ENCODE measurements at regions not wholly inside any gene's neighbourhood (a gene's known extent, or its start where the extent isn't known, plus 50 kb on each side); places are given as distances from the start of the nearest gene placed in this dataset.

DNA sequence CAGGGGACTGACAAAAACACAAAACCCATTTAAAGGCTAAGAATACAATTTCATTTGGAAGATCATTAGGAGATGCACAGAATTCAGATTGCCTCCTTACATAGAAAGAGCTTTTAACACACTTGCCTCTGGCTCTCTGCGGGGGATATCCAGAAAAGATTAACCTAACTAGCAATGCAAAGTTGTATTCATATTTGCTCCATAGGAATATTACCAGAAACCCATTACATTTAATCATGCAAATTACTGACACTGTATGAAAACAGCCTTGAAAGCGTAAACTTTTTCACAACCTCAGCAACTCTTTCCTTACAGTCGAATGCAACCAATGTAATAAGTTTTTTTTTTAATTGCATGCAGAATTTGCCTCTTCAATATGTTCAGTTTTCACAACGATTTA is 1087.3 kb upstream of the PRKX start:
- no peaks in the 10 kb centered on the region for H3K36me3 ChIP-seq (ENCODE audit: insufficient read depth)
- no peaks in the 10 kb centered on the region for H3K4me1 ChIP-seq (ENCODE audit: insufficient read depth)
- no peak overlapping the region for H3K4me3 ChIP-seq (ENCODE audit: low read depth, low read length)
- H3K27ac ChIP-seq (ENCODE audit: low read depth), result no peak overlapping the region
- DNase-seq (ENCODE audit: extremely low spot score), result no peak
- 85% methylated on average over 4 of the region's 4 CpGs for WGBS

- no peak for DNase-seq (ENCODE audit: extremely low spot score)
- no peak overlapping the region for H3K4me3 ChIP-seq (ENCODE audit: low read depth, low read length)
- H3K36me3 ChIP-seq (ENCODE audit: insufficient read depth), result no peaks in the 10 kb centered on the region
- 97% methylated on average over 1 of the region's 1 CpG for WGBS
- no peaks in the 10 kb centered on the region for H3K4me1 ChIP-seq (ENCODE audit: insufficient read depth)
- H3K27ac ChIP-seq (ENCODE audit: low read depth), result no peak overlapping the region
Observed at GRCh38 chrX:4787971-4788370, 1074.5 kb upstream of the PRKX start.

GRCh38 chrX:4764888-4765287 is 1051.4 kb upstream of the PRKX start:
- no peaks in the 10 kb centered on the region for H3K36me3 ChIP-seq (ENCODE audit: insufficient read depth)
- 73% methylated on average over 2 of the region's 2 CpGs for WGBS
- H3K4me3 ChIP-seq (ENCODE audit: low read depth, low read length), result no peak overlapping the region

DNA sequence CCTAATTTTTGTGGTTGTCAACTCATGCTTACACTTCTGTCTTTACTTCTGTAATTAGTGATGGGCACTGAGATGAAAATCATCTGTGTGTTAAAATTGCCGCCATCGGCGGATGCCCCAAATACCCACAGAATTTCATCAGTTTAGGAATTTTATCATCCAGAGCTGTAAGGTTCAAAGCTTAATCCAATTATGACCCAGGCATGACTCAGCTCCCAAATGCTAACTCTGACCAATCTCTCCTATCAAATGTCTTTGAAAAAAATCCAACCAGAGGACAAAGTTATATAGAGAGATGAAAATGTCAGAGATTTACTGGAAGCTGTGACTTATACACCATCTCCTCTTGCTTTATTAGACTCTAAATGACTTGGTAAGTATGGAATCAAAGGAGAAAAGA is 1048.7 kb upstream of the PRKX start:
- H3K36me3 ChIP-seq (ENCODE audit: insufficient read depth), result no peaks in the 10 kb centered on the region
- no peak for DNase-seq (ENCODE audit: extremely low spot score)
- H3K4me1 ChIP-seq (ENCODE audit: insufficient read depth), result no peaks in the 10 kb centered on the region
- H3K4me3 ChIP-seq (ENCODE audit: low read depth, low read length), result no peak overlapping the region
- no peak overlapping the region for H3K27ac ChIP-seq (ENCODE audit: low read depth)
- WGBS, result 93% methylated on average over 3 of the region's 3 CpGs

More at GRCh38 chrX:4764888-4765287, 1051.4 kb upstream of the PRKX start:
- DNase-seq (ENCODE audit: extremely low spot score), result no peak
- H3K4me1 ChIP-seq (ENCODE audit: insufficient read depth), result no peaks in the 10 kb centered on the region
- no peak overlapping the region for H3K27ac ChIP-seq (ENCODE audit: low read depth)

GRCh38 chrX:4754878-4755604 is 1041.6 kb upstream of the PRKX start:
- Histone ChIP-seq H3K4me1 (ENCODE audit: insufficient read depth) (no peaks in the 10 kb centered on the region), H3K4me3 (ENCODE audit: low read depth, low read length) (no peak overlapping the region), H3K36me3 (ENCODE audit: insufficient read depth) (no peaks in the 10 kb centered on the region), H3K27ac (ENCODE audit: low read depth) (no peak overlapping the region)
- no peak for DNase-seq (ENCODE audit: extremely low spot score)
- 78% methylated on average over 8 of the region's 8 CpGs for WGBS

- no peaks in the 10 kb centered on the region for H3K36me3 ChIP-seq (ENCODE audit: insufficient read depth)
- no peak overlapping the region for H3K4me3 ChIP-seq (ENCODE audit: low read depth, low read length)
- no peak for DNase-seq (ENCODE audit: extremely low spot score)
- no peak overlapping the region for H3K27ac ChIP-seq (ENCODE audit: low read depth)
- H3K4me1 ChIP-seq (ENCODE audit: insufficient read depth), result no peaks in the 10 kb centered on the region
- 59% methylated on average over 5 of the region's 5 CpGs for WGBS
Observed at GRCh38 chrX:4741024-4741423, 1027.6 kb upstream of the PRKX start.

GRCh38 chrX:4735299-4735698 is 1021.9 kb upstream of the PRKX start:
- no peaks in the 10 kb centered on the region for H3K36me3 ChIP-seq (ENCODE audit: insufficient read depth)
- no peaks in the 10 kb centered on the region for H3K4me1 ChIP-seq (ENCODE audit: insufficient read depth)
- WGBS, result 95% methylated on average over 2 of the region's 2 CpGs
- no peak overlapping the region for H3K4me3 ChIP-seq (ENCODE audit: low read depth, low read length)
- H3K27ac ChIP-seq (ENCODE audit: low read depth), result no peak overlapping the region
- DNase-seq (ENCODE audit: extremely low spot score), result no peak

- 76% methylated on average over 10 of the region's 10 CpGs for WGBS
- Histone ChIP-seq H3K4me3 (ENCODE audit: low read depth, low read length) (no peak overlapping the region), H3K4me1 (ENCODE audit: insufficient read depth) (no peaks in the 10 kb centered on the region), H3K36me3 (ENCODE audit: insufficient read depth) (no peaks in the 10 kb centered on the region), H3K27ac (ENCODE audit: low read depth) (no peak overlapping the region)
- DNase-seq (ENCODE audit: extremely low spot score), result no peak
Observed at GRCh38 chrX:4710618-4711433, 997.4 kb upstream of the PRKX start.

DNA sequence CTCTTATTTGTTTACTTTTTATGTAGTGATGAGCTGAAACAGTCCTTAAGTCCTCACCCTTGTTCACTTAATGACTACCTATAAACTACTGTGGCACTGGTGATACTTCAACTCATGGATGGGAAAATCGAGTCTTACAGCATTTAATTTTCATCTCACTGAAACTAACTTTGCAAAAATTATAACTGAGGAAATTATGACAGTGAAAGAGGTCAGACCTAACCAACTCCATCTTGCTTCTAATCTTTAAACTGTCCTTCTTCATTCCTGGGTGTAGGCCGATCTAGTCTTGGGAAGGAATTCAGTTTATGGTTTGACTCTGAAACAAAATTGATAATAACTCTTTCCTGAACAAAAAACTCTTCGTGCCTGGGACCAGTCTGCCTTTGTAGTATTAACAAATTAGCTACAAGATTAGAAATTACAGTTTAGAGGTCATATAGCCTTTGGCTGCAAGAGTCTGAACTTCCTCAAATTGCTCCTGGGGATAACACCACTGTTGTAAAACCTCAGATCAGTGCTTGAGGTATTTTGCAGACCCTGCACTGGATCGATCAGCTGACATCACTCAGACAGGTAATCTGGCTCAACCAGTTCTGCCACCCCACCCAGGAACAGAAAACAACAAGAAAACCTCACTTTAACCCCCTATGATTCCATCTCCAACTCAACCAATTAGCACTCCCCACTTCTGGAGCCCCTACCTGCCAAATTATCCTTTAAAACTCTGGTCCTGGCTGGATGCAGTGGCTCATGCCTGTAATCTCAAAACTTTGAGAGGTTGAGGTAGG is 995.7 kb upstream of the PRKX start:
- no peaks in the 10 kb centered on the region for H3K4me1 ChIP-seq (ENCODE audit: insufficient read depth)
- no peak for DNase-seq (ENCODE audit: extremely low spot score)
- H3K36me3 ChIP-seq (ENCODE audit: insufficient read depth), result no peaks in the 10 kb centered on the region
- no peak overlapping the region for H3K27ac ChIP-seq (ENCODE audit: low read depth)
- WGBS, result 54% methylated on average over 4 of the region's 4 CpGs
- no peak overlapping the region for H3K4me3 ChIP-seq (ENCODE audit: low read depth, low read length)

DNA sequence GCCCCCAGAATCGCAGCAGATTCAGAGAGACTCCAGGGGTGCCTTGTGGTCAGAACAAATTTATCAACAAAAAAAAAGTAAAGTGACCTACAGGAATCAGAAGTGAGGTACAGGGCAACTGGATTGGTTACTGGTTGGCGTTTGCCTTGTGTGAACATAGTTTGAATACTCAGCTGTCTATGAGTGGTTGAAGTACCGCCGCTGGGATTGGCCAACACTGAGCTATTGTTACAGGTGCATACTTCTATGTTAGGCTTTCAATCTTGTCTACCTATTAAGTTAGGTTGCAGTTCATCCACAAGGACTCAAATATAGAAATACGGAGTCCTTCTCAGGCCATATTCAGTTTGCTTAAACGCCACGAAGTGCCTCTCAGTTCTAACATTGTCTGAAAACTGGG is 993.5 kb upstream of the PRKX start:
- 92% methylated on average over 7 of the region's 7 CpGs for WGBS
- no peak overlapping the region for H3K27ac ChIP-seq (ENCODE audit: low read depth)
- H3K36me3 ChIP-seq (ENCODE audit: insufficient read depth), result no peaks in the 10 kb centered on the region

GRCh38 chrX:4690521-4690920 is 977.1 kb upstream of the PRKX start:
- 97% methylated on average over 2 of the region's 2 CpGs for WGBS
- no peak for DNase-seq (ENCODE audit: extremely low spot score)
- no peaks in the 10 kb centered on the region for H3K36me3 ChIP-seq (ENCODE audit: insufficient read depth)
- H3K27ac ChIP-seq (ENCODE audit: low read depth), result no peak overlapping the region
- H3K4me3 ChIP-seq (ENCODE audit: low read depth, low read length), result no peak overlapping the region
- H3K4me1 ChIP-seq (ENCODE audit: insufficient read depth), result no peaks in the 10 kb centered on the region

More for the DNA sequence above, 993.5 kb upstream of the PRKX start:
- DNase-seq (ENCODE audit: extremely low spot score), result no peak
- H3K4me1 ChIP-seq (ENCODE audit: insufficient read depth), result no peaks in the 10 kb centered on the region
- H3K4me3 ChIP-seq (ENCODE audit: low read depth, low read length), result no peak overlapping the region

GRCh38 chrX:4682636-4683035 is 969.2 kb upstream of the PRKX start:
- DNase-seq (ENCODE audit: extremely low spot score), result no peak
- 59% methylated on average over 6 of the region's 6 CpGs for WGBS

DNA sequence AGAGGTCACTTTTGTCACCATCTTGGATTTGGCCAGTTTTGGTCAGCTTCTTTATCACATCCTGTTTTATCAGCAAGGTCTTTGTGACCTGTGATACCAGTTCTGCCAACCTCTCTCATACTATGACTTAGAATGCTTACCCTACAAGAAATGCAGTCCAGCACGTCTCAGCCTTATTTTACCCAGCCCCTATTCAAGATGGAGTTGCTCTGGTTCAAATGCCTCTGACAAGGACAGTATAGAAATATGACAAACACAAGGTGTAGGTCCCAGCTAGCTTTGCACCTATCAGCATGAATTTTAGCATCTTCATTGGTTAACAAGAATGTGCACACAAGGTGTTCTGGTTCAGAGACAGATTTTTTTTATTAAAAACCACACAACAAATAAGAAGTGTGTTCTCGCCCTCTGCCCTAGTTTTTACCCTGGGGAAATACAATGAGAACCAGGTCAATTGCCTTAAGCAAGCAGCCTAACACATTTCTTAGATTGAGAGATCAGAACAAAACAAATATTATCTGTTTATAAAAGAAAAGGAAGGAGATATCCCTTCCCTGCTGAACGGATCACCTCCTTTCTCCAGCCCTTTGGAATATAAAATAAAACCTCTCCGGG is 962.3 kb upstream of the PRKX start:
- Histone ChIP-seq H3K4me3 (ENCODE audit: low read depth, low read length) (no peak overlapping the region), H3K27ac (ENCODE audit: low read depth) (no peak overlapping the region), H3K36me3 (ENCODE audit: insufficient read depth) (no peaks in the 10 kb centered on the region), H3K4me1 (ENCODE audit: insufficient read depth) (no peaks in the 10 kb centered on the region)
- WGBS, result 55% methylated on average over 4 of the region's 4 CpGs
- DNase-seq (ENCODE audit: extremely low spot score), result no peak

More at GRCh38 chrX:4682636-4683035, 969.2 kb upstream of the PRKX start:
- no peaks in the 10 kb centered on the region for H3K4me1 ChIP-seq (ENCODE audit: insufficient read depth)
- H3K36me3 ChIP-seq (ENCODE audit: insufficient read depth), result no peaks in the 10 kb centered on the region
- no peak overlapping the region for H3K4me3 ChIP-seq (ENCODE audit: low read depth, low read length)
- no peak overlapping the region for H3K27ac ChIP-seq (ENCODE audit: low read depth)
